Peyer's patch (tissue), 4 donors: ENCODE measurements at regions not wholly inside any gene's neighbourhood (a gene's known extent, or its start where the extent isn't known, plus 50 kb on each side); places are given as distances from the start of the nearest gene placed in this dataset.
"Not testable (repeated sequence)": the region's sequence is repeated elsewhere in the genome, so short reads cannot be mapped to it uniquely, and the experiment has no call there.

Experiments used
- CTCF ChIP-seq, 6 experiments: fragments of 450-650 bp in 4 of 6; fragments of 200-600 bp in 2 of 6; sonication (generic) in 1 of 6; IDR thresholded peaks; one replicate each; pipeline ENCODE4 v1.5.1; 2017 to 2019; ENCODE audit warnings: antibody characterized with exemption in 6 of 6, mild to moderate bottlenecking in 3 of 6, moderate library complexity in 1 of 6
- POLR2A ChIP-seq, 2 donors: fragments of 450-650 bp; IDR thresholded peaks; one replicate each; pipeline ENCODE4 v1.5.1; 2017; ENCODE audit warnings: antibody characterized with exemption in 2 of 2, mild to moderate bottlenecking in 2 of 2, moderate library complexity in 2 of 2

- not testable (repeated sequence) for TF ChIP-seq CTCF, POLR2A (IDR thresholded peaks at IDR 0.05)
Measured at GRCh38 chr5:20276-20675, 71.7 kb upstream of the PLEKHG4B start.
